ENCODE measurements at regions not wholly inside any gene's neighbourhood (a gene's known extent, or its start where the extent isn't known, plus 50 kb on each side); places are given as distances from the start of the nearest gene placed in this dataset.

DNA sequence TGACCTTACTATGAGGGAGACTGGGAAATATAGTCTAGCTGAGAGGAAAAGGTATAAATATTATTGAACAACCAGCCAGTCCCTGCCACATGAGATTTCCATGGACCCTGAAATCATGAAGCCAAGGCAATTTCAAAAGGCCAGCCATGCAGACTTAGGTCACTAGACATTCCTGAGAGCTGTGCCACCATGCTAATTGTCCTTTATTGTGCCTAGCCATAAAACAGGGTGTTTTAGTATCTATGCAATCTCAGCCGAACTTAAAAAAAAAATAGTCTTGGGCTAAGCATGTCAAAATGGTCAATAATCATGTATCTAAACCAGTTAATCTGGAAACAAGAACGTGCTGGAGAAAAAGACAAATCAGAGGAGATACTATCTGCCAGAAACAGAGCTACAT lies 269.5 kb downstream of the LNPK start:
- Histone ChIP-seq H3K4me1 (replicated peaks in 1 of 2) (no peaks in the 10 kb centered on the region), H3K27ac (no peak overlapping the region), H3K4me3 (no peak overlapping the region), H3K9me3 (replicated peaks in 1 of 3) (no peaks in the 10 kb centered on the region), H3K27me3 (no peaks in the 10 kb centered on the region), H3K36me3 (replicated peaks in 1 of 2) (no peaks in the 10 kb centered on the region)
- WGBS, 4 donors, result 62 to 69% (median 64%) methylated on average over 2 of the region's 2 CpGs
- TF ChIP-seq, protein P1, sequence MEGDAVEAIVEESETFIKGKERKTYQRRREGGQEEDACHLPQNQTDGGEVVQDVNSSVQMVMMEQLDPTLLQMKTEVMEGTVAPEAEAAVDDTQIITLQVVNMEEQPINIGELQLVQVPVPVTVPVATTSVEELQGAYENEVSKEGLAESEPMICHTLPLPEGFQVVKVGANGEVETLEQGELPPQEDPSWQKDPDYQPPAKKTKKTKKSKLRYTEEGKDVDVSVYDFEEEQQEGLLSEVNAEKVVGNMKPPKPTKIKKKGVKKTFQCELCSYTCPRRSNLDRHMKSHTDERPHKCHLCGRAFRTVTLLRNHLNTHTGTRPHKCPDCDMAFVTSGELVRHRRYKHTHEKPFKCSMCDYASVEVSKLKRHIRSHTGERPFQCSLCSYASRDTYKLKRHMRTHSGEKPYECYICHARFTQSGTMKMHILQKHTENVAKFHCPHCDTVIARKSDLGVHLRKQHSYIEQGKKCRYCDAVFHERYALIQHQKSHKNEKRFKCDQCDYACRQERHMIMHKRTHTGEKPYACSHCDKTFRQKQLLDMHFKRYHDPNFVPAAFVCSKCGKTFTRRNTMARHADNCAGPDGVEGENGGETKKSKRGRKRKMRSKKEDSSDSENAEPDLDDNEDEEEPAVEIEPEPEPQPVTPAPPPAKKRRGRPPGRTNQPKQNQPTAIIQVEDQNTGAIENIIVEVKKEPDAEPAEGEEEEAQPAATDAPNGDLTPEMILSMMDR (IDR thresholded peaks at IDR 0.05), result no peak
- no peak for TF ChIP-seq POLR2A (IDR thresholded peaks at IDR 0.05)
- intact Hi-C loops (cut with DNase I), result no loop called here
- DNase-seq, result no peak

DNA sequence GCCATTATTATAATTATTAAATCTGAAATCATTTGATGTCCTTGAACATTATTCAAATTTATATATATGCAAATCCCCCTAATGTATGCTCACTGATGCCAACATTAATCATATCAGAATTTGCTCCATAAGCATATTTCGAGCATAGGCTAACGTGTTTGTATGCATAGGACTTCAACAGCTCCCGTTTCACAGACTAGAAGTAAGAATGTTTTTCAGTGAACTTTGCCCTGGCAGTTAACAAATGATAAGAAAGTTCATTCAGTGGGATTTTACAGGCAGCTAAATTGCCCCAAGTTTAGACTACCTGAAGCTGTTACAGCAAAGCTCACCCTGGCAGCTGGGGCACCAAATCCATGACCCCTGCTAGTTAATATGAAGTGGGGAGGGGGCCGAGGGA lies 272.0 kb downstream of the LNPK start:
- Histone ChIP-seq H3K4me1 (replicated peaks in 1 of 2) (no peaks in the 10 kb centered on the region), H3K4me3 (no peak overlapping the region), H3K36me3 (replicated peaks in 1 of 2) (no peaks in the 10 kb centered on the region), H3K27ac (no peak overlapping the region), H3K27me3 (no peaks in the 10 kb centered on the region), H3K9me3 (replicated peaks in 1 of 3) (no peaks in the 10 kb centered on the region)
- 33 to 42% (median 37%) methylated on average over 4 of the region's 4 CpGs for WGBS, 4 donors
- TF ChIP-seq, protein P1 (IDR thresholded peaks at IDR 0.05), result no peak
- no peak for TF ChIP-seq POLR2A (IDR thresholded peaks at IDR 0.05)
- no peak for DNase-seq
- intact Hi-C loops (cut with DNase I), result no loop called here

DNA sequence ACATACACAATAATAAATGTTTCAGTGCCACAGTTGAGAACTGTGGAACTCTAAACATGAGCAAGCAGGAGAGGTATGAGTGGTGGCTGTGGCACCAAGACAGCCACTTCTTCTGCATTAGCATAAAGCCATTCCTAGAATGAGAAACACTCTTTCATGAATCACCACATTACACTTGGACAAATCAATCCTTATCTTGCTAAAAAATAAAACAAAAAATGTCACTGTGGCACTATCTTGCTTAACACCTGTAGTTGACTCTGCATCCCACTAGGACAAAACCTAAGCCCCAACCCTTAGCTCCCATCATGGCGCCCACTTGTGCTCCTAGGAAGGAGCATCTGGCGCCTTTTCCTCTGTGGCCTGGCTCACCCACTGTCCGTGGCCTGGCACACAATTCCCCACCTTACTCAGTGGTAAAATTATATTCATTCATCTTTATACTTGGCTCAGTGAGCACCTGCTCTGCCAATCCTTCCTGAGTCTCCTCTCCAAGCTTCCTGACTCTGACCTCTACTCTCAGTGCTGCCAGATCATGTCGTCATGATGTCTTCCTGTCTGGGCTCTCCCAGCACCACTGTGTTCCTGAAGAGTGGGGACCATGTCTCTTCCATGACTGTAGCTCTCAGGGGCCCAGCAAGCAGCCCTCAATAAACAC lies 272.9 kb downstream of the LNPK start:
- Histone ChIP-seq H3K36me3 (replicated peaks in 1 of 2) (no peaks in the 10 kb centered on the region), H3K27me3 (no peaks in the 10 kb centered on the region), H3K4me1 (replicated peaks in 1 of 2) (no peaks in the 10 kb centered on the region), H3K9me3 (replicated peaks in 1 of 3) (no peaks in the 10 kb centered on the region), H3K4me3 (no peak overlapping the region), H3K27ac (no peak overlapping the region)
- no peak for DNase-seq
- 83 to 88% (median 84%) methylated on average over 4 of the region's 4 CpGs for WGBS, 4 donors
- intact Hi-C loops (cut with DNase I), result no loop called here
- TF ChIP-seq POLR2A (IDR thresholded peaks at IDR 0.05), result no peak
- TF ChIP-seq, protein P1 (IDR thresholded peaks at IDR 0.05), result no peak

DNA sequence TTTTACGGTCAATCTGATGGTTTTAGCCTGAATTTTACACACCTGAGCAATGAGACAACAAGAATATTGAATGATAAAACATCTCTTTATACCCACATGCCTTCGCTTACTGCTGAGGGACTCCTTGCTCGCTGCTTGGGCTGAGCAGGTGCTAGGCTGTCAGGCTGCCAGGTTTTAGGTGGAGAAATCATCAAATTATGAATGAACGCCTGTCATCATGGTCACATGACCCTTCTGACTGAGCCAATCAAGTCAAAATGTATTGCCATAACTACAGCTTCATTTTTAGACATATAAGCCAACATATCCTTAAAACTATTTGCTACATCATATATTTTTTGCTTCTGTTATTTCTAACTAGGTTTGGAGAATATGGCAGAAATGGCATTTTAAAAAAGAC lies 274.0 kb downstream of the LNPK start:
- Histone ChIP-seq H3K27me3 (no peaks in the 10 kb centered on the region), H3K27ac (no peak overlapping the region), H3K36me3 (replicated peaks in 1 of 2) (no peaks in the 10 kb centered on the region), H3K4me3 (no peak overlapping the region), H3K4me1 (replicated peaks in 1 of 2) (no peaks in the 10 kb centered on the region), H3K9me3 (replicated peaks in 1 of 3) (peaks cover 0 to 2% (median 0%) of the 10 kb centered on the region in 3 donors)
- WGBS, 4 donors, result 75 to 80% (median 78%) methylated on average over 4 of the region's 4 CpGs
- intact Hi-C loops (cut with DNase I), result no loop called here
- no peak for DNase-seq
- TF ChIP-seq POLR2A (IDR thresholded peaks at IDR 0.05), result no peak
- TF ChIP-seq, protein P1 (IDR thresholded peaks at IDR 0.05), result no peak
